SK-N-SH (cell line): ENCODE measurements at regions not wholly inside any gene's neighbourhood (a gene's known extent, or its start where the extent isn't known, plus 50 kb on each side); places are given as distances from the start of the nearest gene placed in this dataset.
"Not testable (repeated sequence)": the region's sequence is repeated elsewhere in the genome, so short reads cannot be mapped to it uniquely, and the experiment has no call there.

ENCODE experiments used
- CTCF ChIA-PET: fragments of 300-600, 350-600 bp; formaldehyde crosslinking; extraction: SDS; loops from one replicate; lab custom pipeline; 2021; lab: Yijun Ruan, JAX
- POLR2A ChIA-PET: fragments of 350-600 bp; sonication (Branson Sonifier 250); formaldehyde crosslinking; extraction: SDS; loops from one replicate; lab custom pipeline; 2020; ENCODE audit warnings: antibody characterized with exemption, inconsistent platforms; lab: Yijun Ruan, JAX
- DNase-seq: peaks from one replicate; pipeline ENCODE4 v3.0.0; 2012
- H2AFZ ChIP-seq: fragments of 200-600 bp; sonication (generic); 2 replicates; pipeline ENCODE4 v1.8.1; 2016; ENCODE audit warnings: antibody characterized with exemption, mild to moderate bottlenecking, low read depth
- H3F3A ChIP-seq: fragments of 200-600 bp; sonication (generic); replicated peaks from 2 replicates; pipeline ENCODE3; 2016; ENCODE audit warnings: antibody characterized with exemption, mild to moderate bottlenecking; ENCODE audit not compliant: insufficient read depth
- H3K27ac ChIP-seq, 2 experiments: fragments of 200-500 bp in 1 of 2; fragments of 200-600 bp in 1 of 2; sonication (Bioruptor generic) in 1 of 2; sonication (generic), shearing (Covaris generic) in 1 of 2; 2 replicates each; pipeline versions ENCODE4 v1.5.1 to v1.6.1; 2014 to 2016; ENCODE audit warnings: low read depth in 2 of 2, inconsistent platforms in 1 of 2, low read length in 1 of 2, mild to moderate bottlenecking in 1 of 2, mixed read lengths in 1 of 2
- H3K27me3 ChIP-seq: fragments of 200-600 bp; sonication (generic), shearing (Covaris generic); 2 replicates; pipeline ENCODE4 v1.6.1; 2016; ENCODE audit warnings: mixed run types; ENCODE audit not compliant: insufficient read depth
- H3K36me3 ChIP-seq, 2 experiments: fragments of 200-500 bp in 1 of 2; fragments of 200-600 bp in 1 of 2; sonication (Bioruptor generic) in 1 of 2; sonication (generic) in 1 of 2; replicated peaks in 1 of 2; 2 replicates each; pipeline versions ENCODE3 to v1.5.1; 2014 to 2016; ENCODE audit warnings: low read length in 1 of 2, mild to moderate bottlenecking in 1 of 2; ENCODE audit not compliant: insufficient read depth in 2 of 2, control insufficient read depth in 1 of 2
- H3K4me1 ChIP-seq, 2 experiments: fragments of 200-500 bp in 1 of 2; fragments of 200-600 bp in 1 of 2; sonication (Bioruptor generic) in 1 of 2; sonication (generic), shearing (Covaris generic) in 1 of 2; 2 replicates each; pipeline versions ENCODE4 v1.5.1 to v1.6.1; 2014 to 2016; ENCODE audit warnings: low read depth in 1 of 2, low read length in 1 of 2, mixed run types in 1 of 2; ENCODE audit not compliant: insufficient read depth in 2 of 2, control insufficient read depth in 1 of 2
- H3K4me2 ChIP-seq: fragments of 200-600 bp; sonication (generic), shearing (Covaris generic); 2 replicates; pipeline ENCODE4 v1.6.1; 2017; ENCODE audit warnings: mixed run types
- H3K4me3 ChIP-seq, 2 experiments: fragments of 200-500 bp in 1 of 2; fragments of 200-600 bp in 1 of 2; sonication (Bioruptor generic) in 1 of 2; sonication (generic), shearing (Covaris generic) in 1 of 2; 2 replicates each; pipeline versions ENCODE4 v1.5.1 to v1.8.1; 2014 to 2016; ENCODE audit warnings: low read depth in 2 of 2, inconsistent platforms in 1 of 2, low read length in 1 of 2, mild to moderate bottlenecking in 1 of 2, mixed read lengths in 1 of 2, moderate library complexity in 1 of 2
- H3K79me2 ChIP-seq: fragments of 200-600 bp; sonication (generic); 2 replicates; pipeline ENCODE4 v1.8.1; 2017; ENCODE audit warnings: mild to moderate bottlenecking; ENCODE audit not compliant: insufficient read depth
- H3K9ac ChIP-seq: fragments of 200-600 bp; sonication (generic); 2 replicates; pipeline ENCODE4 v1.6.1; 2017; ENCODE audit warnings: mixed run types
- H3K9me2 ChIP-seq: fragments of 200-600 bp; sonication (generic); 2 replicates; pipeline ENCODE4 v1.6.1; 2017; ENCODE audit warnings: mixed run types
- H3K9me3 ChIP-seq: fragments of 200-600 bp; sonication (generic); 2 replicates; pipeline ENCODE4 v1.6.1; 2017; ENCODE audit warnings: mixed run types, mild to moderate bottlenecking, moderate library complexity
- H4K20me1 ChIP-seq: fragments of 200-600 bp; sonication (generic); 2 replicates; pipeline ENCODE4 v1.6.1; 2017; ENCODE audit warnings: mild to moderate bottlenecking, mixed run types; ENCODE audit not compliant: insufficient read depth
- JUND ChIP-seq: IDR thresholded peaks from 2 replicates; pipeline ENCODE4 v1.4.0; 2012
- REST ChIP-seq: IDR thresholded peaks from 2 replicates; pipeline ENCODE4 v1.6.1; 2012; ENCODE audit warnings: mild to moderate bottlenecking, low read depth, low read length, moderate library complexity
- SIN3A ChIP-seq: IDR thresholded peaks from 2 replicates; pipeline ENCODE4 v1.6.1; 2012; ENCODE audit warnings: low read depth, mild to moderate bottlenecking, low read length, moderate library complexity, borderline replicate concordance
- ZBTB33 ChIP-seq: IDR thresholded peaks from 2 replicates; pipeline ENCODE4 v1.4.0; 2012; ENCODE audit warnings: low read depth, borderline replicate concordance
- WGBS: methylation state at CpG from one replicate; pipeline ENCODE4 v1.1.6; 2017; ENCODE audit warnings: low lambda C conversion rate; 5-methylcytosine and 5-hydroxymethylcytosine counted together

- no peak overlapping the region for H3K27ac ChIP-seq
- TF ChIP-seq REST = no peak
- TF ChIP-seq SIN3A = no peak
- TF ChIP-seq ZBTB33 = no peak
- no peak for TF ChIP-seq JUND
- TF ChIP-seq, all 33 proteins: peak for 0
- Histone ChIP-seq H4K20me1 (no peaks in the 10 kb centered on the region), H3K79me2 (no peaks in the 10 kb centered on the region), H3K4me3 (no peak overlapping the region), H3K9me2 (no peaks in the 10 kb centered on the region), H3K4me2 (no peak overlapping the region), H3F3A (no peaks in the 10 kb centered on the region), H3K36me3 (no peaks in the 10 kb centered on the region), H3K4me1 (no peaks in the 10 kb centered on the region), H3K27me3 (no peaks in the 10 kb centered on the region; the same call in 1 of the 2 replicates), H3K9me3 (no peaks in the 10 kb centered on the region), H2AFZ (no peak overlapping the region), H3K9ac (no peak overlapping the region)
- DNase-seq = no peak
- WGBS = 20% methylated on average over 9 of the region's 9 CpGs
- POLR2A ChIA-PET = no interaction called here
- CTCF ChIA-PET = no interaction called here
Observed at GRCh38 chr5:40436535-40437237, 243.0 kb upstream of the PTGER4 start.

GRCh38 chr5:40435706-40436105 is 244.0 kb upstream of the PTGER4 start:
- H3K4me2 ChIP-seq, H3K79me2 ChIP-seq, H3K9me3 ChIP-seq, H3K27me3 ChIP-seq, H3K36me3 ChIP-seq, H3K4me1 ChIP-seq, H3K27ac ChIP-seq, DNase-seq, H3K9me2 ChIP-seq, H3K4me3 ChIP-seq, H3F3A ChIP-seq, H2AFZ ChIP-seq, H4K20me1 ChIP-seq, POLR2A ChIA-PET, CTCF ChIA-PET, H3K9ac ChIP-seq: not testable (repeated sequence)
- WGBS = 54% methylated on average over 4 of the region's 4 CpGs
